HepG2 (cell line): ENCODE measurements at regions not wholly inside any gene's neighbourhood (a gene's known extent, or its start where the extent isn't known, plus 50 kb on each side); places are given as distances from the start of the nearest gene placed in this dataset.

Experiments
- HOXA9 ChIP-seq: sonication (generic); formaldehyde crosslinking; IDR thresholded peaks from 2 replicates; pipeline ENCODE4 v1.8.1; 2022; ENCODE audit warnings: missing genetic modification reagents, mild to moderate bottlenecking, moderate library complexity, borderline replicate concordance
- MYC ChIP-seq: sonication (generic); formaldehyde crosslinking; IDR thresholded peaks from 2 replicates; pipeline ENCODE4 v1.9.0; 2021; ENCODE audit warnings: missing genetic modification reagents, borderline replicate concordance
- RCOR2 ChIP-seq: IDR thresholded peaks from 2 replicates; pipeline ENCODE4 v1.6.1; 2016; ENCODE audit warnings: missing biosample characterization, missing genetic modification reagents
- WIZ ChIP-seq: sonication (generic); formaldehyde crosslinking; IDR thresholded peaks from 2 replicates; pipeline ENCODE4 v1.5.1; 2020; ENCODE audit warnings: mild to moderate bottlenecking, missing genetic modification reagents
- ZNF720 ChIP-seq: sonication (generic); formaldehyde crosslinking; IDR thresholded peaks from 2 replicates; pipeline ENCODE4 v1.4.0; 2020; ENCODE audit warnings: missing genetic modification reagents
- TF ChIP-seq, protein P1 (sequence below): sonication (generic); formaldehyde crosslinking; conservative IDR thresholded peaks from 2 replicates; pipeline ENCODE4 v1.8.0; 2022; ENCODE audit warnings: mild to moderate bottlenecking, moderate library complexity, missing genetic modification reagents
- TF ChIP-seq, protein P2 (sequence below): sonication (generic); formaldehyde crosslinking; IDR thresholded peaks from 2 replicates; pipeline ENCODE4 v1.4.0; 2020; ENCODE audit warnings: missing genetic modification reagents, low read depth, mild to moderate bottlenecking, borderline replicate concordance
- TF ChIP-seq, protein P3 (sequence below): sonication (generic); formaldehyde crosslinking; IDR thresholded peaks from 2 replicates; pipeline ENCODE4 v1.5.1; 2020; ENCODE audit warnings: mild to moderate bottlenecking, missing genetic modification reagents, moderate library complexity

DNA sequence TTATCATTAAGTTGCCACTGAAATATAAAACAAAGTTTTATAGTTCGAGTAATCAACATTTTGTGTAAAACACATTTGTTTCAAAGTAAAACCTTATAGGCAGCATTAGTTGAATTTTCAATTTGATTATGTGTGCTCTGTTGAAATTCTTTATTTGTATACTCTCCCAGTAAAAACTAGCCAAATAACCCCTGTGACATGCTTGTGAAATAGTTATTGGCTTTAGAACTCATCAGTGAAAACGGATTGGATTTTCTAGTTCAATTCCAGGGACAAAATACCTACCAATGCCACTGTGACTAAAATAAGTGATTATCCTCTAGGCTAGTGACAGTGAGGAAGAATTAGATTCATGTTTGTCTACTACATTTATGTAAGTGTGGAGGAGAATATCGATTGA, 212.9 kb downstream of the TMEM200A start (continued):
- TF ChIP-seq, protein P1, sequence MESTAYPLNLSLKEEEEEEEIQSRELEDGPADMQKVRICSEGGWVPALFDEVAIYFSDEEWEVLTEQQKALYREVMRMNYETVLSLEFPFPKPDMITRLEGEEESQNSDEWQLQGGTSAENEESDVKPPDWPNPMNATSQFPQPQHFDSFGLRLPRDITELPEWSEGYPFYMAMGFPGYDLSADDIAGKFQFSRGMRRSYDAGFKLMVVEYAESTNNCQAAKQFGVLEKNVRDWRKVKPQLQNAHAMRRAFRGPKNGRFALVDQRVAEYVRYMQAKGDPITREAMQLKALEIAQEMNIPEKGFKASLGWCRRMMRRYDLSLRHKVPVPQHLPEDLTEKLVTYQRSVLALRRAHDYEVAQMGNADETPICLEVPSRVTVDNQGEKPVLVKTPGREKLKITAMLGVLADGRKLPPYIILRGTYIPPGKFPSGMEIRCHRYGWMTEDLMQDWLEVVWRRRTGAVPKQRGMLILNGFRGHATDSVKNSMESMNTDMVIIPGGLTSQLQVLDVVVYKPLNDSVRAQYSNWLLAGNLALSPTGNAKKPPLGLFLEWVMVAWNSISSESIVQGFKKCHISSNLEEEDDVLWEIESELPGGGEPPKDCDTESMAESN (CRISPR knock-in tag): no peak
- TF ChIP-seq ZNF720 (CRISPR knock-in tag) (no peak), MYC (no peak), HOXA9 (CRISPR knock-in tag) (no peak), RCOR2 (no peak), WIZ (CRISPR knock-in tag) (no peak)
- TF ChIP-seq, protein P2, sequence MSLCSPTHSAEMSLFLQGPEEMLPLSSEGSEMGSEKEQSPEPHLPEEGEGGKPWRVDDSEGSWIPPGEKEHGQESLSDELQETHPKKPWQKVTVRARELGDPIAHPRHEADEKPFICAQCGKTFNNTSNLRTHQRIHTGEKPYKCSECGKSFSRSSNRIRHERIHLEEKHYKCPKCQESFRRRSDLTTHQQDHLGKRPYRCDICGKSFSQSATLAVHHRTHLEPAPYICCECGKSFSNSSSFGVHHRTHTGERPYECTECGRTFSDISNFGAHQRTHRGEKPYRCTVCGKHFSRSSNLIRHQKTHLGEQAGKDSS (CRISPR knock-in tag): no peak
- TF ChIP-seq, protein P3, sequence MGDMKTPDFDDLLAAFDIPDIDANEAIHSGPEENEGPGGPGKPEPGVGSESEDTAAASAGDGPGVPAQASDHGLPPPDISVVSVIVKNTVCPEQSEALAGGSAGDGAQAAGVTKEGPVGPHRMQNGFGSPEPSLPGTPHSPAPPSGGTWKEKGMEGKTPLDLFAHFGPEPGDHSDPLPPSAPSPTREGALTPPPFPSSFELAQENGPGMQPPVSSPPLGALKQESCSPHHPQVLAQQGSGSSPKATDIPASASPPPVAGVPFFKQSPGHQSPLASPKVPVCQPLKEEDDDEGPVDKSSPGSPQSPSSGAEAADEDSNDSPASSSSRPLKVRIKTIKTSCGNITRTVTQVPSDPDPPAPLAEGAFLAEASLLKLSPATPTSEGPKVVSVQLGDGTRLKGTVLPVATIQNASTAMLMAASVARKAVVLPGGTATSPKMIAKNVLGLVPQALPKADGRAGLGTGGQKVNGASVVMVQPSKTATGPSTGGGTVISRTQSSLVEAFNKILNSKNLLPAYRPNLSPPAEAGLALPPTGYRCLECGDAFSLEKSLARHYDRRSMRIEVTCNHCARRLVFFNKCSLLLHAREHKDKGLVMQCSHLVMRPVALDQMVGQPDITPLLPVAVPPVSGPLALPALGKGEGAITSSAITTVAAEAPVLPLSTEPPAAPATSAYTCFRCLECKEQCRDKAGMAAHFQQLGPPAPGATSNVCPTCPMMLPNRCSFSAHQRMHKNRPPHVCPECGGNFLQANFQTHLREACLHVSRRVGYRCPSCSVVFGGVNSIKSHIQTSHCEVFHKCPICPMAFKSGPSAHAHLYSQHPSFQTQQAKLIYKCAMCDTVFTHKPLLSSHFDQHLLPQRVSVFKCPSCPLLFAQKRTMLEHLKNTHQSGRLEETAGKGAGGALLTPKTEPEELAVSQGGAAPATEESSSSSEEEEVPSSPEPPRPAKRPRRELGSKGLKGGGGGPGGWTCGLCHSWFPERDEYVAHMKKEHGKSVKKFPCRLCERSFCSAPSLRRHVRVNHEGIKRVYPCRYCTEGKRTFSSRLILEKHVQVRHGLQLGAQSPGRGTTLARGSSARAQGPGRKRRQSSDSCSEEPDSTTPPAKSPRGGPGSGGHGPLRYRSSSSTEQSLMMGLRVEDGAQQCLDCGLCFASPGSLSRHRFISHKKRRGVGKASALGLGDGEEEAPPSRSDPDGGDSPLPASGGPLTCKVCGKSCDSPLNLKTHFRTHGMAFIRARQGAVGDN (CRISPR knock-in tag): no peak
